NCI-H1092 treated with DMSO at 0.1 percent for 48 hours (cell line): ENCODE measurements at regions not wholly inside any gene's neighbourhood (a gene's known extent, or its start where the extent isn't known, plus 50 kb on each side); places are given as distances from the start of the nearest gene placed in this dataset.

Experiments
- DNase-seq: peaks from one replicate; lab custom pipeline; 2025; lab: John Stamatoyannopoulos, UW

GRCh38 chr9:104448036-104448435, 56.0 kb upstream of the OR13F1 start:
- no peak for DNase-seq
